Skin of body (tissue), 1 donor: ENCODE measurements at regions not wholly inside any gene's neighbourhood (a gene's known extent, or its start where the extent isn't known, plus 50 kb on each side); places are given as distances from the start of the nearest gene placed in this dataset.
"Not testable (repeated sequence)": the region's sequence is repeated elsewhere in the genome, so short reads cannot be mapped to it uniquely, and the experiment has no call there.

Source experiments
- DNase-seq: peaks from one replicate; lab custom pipeline; 2025; lab: John Stamatoyannopoulos, UW

DNA sequence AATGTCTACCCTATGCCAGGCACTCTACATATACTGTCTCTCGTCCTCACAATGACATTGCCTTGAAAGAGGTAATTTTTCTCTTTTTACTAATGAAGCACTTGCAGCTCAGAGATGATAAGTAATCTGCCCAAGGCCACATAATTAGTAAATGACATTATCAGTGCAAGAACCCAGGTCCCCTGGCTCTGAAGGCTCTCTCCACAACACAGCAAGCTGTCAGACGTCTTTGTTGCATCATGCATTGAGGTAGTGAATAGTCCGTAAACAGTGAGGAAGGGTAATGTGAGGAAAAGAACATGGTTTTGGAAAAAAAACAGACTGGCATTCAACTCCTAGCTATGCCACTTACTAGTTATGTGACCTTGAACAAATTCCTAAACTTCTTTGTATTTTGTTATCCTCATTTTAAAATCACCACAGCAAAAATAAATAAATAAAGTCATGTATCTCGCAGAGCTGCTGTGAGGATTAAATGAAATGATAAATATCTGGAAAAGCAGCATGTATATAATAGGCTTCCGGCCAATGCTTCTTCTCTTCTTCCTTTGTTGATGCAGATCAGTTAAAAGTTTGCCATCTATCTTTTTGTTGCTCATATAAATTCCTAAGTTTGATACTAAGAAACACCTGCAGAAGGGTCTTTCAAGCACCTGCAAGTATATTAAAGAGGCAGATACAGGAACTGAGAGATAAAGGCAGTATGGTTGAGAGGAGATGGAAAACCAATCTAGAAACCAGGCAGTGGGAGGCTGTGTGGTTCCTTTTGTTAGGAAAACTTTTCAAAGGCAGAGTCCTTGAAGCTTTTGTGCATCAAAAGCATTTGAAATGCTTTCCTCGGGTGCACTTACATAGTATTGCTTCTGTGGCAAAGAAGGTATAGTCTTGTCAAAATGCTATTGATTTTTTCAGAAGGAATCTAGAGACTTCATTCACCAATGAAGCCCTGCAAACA is 82.8 kb downstream of the BTG1 start:
- DNase-seq = no peak

DNA sequence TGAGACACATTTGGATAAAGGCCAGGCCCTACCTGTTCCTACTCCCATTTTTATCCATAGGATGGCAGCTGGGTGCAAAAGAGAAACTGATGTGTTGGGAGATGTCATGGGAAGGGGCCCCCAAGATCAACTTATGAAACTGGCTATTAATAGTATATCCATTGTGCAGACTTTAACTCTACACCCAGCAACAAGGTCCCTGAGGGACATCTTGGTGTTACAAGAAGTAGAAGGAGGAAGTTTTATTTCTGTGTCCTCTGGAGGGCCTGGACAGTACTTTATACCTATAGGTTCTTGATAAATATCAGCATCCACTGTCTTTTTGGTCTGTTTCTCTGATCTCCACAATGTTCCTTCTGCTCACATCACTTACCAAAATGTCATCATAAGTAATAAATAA is 84.6 kb downstream of the BTG1 start:
- DNase-seq = no peak

DNA sequence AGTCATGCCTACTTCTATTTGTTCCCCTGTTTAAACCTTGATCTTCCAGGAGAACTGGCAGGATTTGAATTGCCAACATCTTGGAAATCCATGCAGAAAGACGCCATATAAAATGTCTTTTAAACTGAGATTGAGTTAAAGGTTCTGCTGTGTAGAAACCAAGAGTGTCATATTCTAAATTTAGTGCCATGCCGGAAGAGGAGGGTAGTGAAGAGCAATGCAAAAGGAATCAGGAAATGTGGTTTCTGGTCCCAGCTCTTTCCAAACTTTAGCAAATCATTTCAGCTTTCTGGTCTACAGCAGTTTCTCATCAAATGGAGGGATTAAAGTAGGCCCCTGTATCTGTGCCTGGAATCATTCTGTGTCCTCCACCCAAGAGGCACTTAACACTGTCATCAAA is 85.7 kb downstream of the BTG1 start:
- DNase-seq = peak; percentile 34

DNA sequence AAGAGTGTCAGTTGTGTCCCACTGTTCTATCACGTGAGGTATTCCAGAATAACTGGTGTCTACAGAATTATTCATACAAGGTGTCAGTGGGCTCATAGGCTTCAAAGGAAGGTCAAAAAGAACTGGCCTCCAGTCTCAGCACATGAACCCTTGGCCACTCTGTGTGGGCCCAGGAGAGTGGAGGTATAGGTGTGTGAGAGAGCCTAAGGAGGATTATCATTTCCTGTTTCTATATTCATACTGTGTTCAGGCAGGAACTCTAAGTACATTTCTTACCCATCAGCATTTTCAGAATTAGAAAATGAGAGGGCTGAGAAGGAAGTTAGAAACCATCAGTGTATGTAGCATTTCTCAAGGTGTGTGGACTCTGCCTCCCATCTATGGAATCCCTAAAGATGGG is 87.0 kb downstream of the BTG1 start:
- no peak for DNase-seq

- DNase-seq = not testable (repeated sequence)
These were observed 88.9 kb downstream of the BTG1 start for GRCh38 chr12:92056756-92057155.

DNA sequence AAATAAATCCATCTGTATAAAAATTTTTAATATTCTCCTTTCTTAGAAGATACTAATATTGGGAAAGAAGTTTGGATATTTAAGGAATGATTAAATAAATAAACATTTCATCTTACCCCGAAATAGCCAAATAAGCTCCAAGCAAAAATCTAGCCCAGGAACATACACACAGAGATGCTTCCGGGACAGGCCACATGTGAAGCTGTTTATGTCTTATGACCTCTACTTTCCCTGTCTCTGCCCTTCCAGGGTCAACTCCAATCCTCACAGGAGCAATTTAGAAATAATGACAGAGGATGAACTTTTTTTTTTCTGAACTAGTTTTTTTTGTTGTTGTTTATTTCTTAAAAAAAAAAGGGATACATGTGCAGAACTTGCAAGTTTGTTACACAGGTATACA is 89.4 kb downstream of the BTG1 start:
- no peak for DNase-seq

- DNase-seq = no peak
These were observed 89.8 kb downstream of the BTG1 start for GRCh38 chr12:92055877-92056276.

GRCh38 chr12:92051441-92051840 is 94.2 kb downstream of the BTG1 start:
- no peak for DNase-seq

GRCh38 chr12:92049403-92049802 is 96.2 kb downstream of the BTG1 start:
- DNase-seq = no peak

- no peak for DNase-seq
These were observed 98.2 kb downstream of the BTG1 start for GRCh38 chr12:92047393-92047826.

DNA sequence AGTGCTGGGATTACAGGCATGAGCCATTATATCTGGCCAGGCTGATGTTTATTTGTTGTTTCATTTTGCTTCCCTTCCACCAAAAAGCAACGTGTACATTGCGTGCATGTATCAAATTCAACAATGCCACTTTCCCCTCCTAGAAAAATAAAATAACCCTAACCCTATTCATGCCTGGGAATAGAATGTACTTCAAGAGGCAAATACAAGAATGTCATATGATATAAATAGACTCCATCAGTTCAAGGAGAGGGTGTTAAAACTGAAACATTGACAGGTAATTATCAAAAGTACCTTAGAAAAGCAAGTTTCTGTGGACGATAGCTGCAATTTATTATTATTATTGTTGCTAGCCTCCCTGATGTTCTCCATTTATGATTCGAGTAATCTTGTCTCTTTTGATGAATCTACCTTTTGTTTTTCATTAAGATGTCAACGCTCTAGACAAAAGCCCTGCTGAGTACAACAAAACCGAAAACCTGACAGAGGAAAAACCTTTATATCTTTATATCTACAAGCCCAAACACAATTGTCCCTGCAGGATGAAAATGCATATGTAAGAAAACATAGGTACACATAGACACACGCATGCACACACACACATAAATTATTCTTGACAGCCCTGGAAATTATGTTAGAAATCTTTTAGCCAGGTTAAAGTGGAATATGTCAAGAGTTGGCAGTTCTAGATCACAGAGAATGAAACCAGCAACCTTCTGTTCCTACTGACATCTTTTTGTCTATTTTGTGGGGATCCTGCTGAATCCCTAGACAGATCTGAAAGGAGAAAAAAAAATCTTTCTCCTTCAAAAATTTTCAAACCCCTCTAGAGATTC is 98.9 kb downstream of the BTG1 start:
- no peak for DNase-seq

- DNase-seq = no peak
These were observed 99.8 kb downstream of the BTG1 start for GRCh38 chr12:92045852-92046251.

GRCh38 chr12:92044435-92044834 is 101.2 kb downstream of the BTG1 start:
- DNase-seq = no peak

- no peak for DNase-seq
These were observed 102.7 kb downstream of the BTG1 start for GRCh38 chr12:92042791-92043531.

- DNase-seq = no peak
These were observed 103.9 kb downstream of the BTG1 start for GRCh38 chr12:92041742-92042141.

- DNase-seq = peak; percentile 14
These were observed 106.6 kb downstream of the BTG1 start for GRCh38 chr12:92039046-92039445.

DNA sequence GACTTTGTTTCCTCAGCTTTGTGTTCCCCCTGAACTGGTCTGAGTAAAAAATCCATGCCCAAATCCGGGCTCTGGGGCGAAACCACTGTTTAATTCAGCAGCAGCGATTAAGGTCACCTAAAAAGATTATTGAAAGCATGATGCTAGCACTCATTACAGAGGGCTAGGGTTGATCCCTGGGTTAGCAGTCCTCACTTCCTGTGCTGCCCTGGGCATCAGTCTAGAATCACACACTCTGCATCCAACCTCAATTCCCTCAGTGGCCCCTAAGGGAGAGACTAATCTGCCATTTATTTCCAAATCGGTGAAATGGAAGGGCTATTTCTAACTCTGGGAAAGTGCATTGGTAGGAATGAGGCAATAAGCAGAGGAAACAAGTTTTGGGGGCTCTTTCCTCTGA is 107.2 kb downstream of the BTG1 start:
- DNase-seq = no peak

- no peak for DNase-seq
These were observed 108.7 kb downstream of the BTG1 start for GRCh38 chr12:92036771-92037453.

GRCh38 chr12:92036061-92036620 is 109.5 kb downstream of the BTG1 start:
- DNase-seq = no peak

DNA sequence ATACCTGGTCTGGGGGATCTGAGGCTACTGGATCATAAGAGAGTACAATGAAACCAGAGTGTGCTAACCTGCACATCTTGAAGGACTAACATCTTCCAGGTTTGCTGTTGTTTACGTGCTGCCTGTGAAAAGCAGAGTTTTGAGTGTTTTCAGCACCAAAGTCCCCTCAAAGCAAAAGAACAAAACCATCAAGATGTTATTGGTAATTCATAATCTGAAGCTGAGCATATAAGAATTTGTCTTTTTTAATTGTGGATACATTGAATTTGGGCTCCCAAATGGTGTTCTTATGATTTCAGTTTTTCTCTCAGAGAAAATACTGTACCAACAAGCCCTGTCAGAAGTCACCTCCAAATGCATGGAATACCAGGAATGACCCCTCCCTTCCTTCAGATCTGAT is 110.2 kb downstream of the BTG1 start:
- DNase-seq = no peak
